ENCODE measurements at regions not wholly inside any gene's neighbourhood (a gene's known extent, or its start where the extent isn't known, plus 50 kb on each side); places are given as distances from the start of the nearest gene placed in this dataset.
"Not testable (repeated sequence)": the region's sequence is repeated elsewhere in the genome, so short reads cannot be mapped to it uniquely, and the experiment has no call there.

GRCh38 chr7:57638666-57639065 lies 188.7 kb downstream of the ZNF716 start:
- peaks cover 22% of the 10 kb centered on the region for H3K9me3 Mint-ChIP-seq
- no peaks in the 10 kb centered on the region for H3K27me3 Mint-ChIP-seq (ENCODE audit: low read depth)
- H3K4me3 Mint-ChIP-seq: no peak overlapping the region
- TF ChIP-seq CTCF (IDR thresholded peaks at IDR 0.05; ENCODE audit: unreplicated experiment in 3 of 3): no peak
- H3K27ac Mint-ChIP-seq: no peak overlapping the region
- H3K36me3 Mint-ChIP-seq (ENCODE audit: low read depth): no peaks in the 10 kb centered on the region
- no peaks in the 10 kb centered on the region for H3K4me1 Mint-ChIP-seq

- H3K27me3 Mint-ChIP-seq (ENCODE audit: low read depth): no peaks in the 10 kb centered on the region
- no peak overlapping the region for H3K4me3 Mint-ChIP-seq
- H3K4me1 Mint-ChIP-seq: no peaks in the 10 kb centered on the region
- H3K27ac Mint-ChIP-seq: no peak overlapping the region
- peaks cover 7% of the 10 kb centered on the region for H3K36me3 Mint-ChIP-seq (ENCODE audit: low read depth)
- TF ChIP-seq CTCF (IDR thresholded peaks at IDR 0.05; ENCODE audit: unreplicated experiment in 3 of 3): no peak
- H3K9me3 Mint-ChIP-seq: peaks cover 31% of the 10 kb centered on the region
Measured at GRCh38 chr7:57641521-57642067, 191.6 kb downstream of the ZNF716 start.

GRCh38 chr7:57642730-57643129 lies 192.8 kb downstream of the ZNF716 start:
- Mint-ChIP-seq H3K4me3 (no peak overlapping the region), H3K36me3 (ENCODE audit: low read depth) (peaks cover 7% of the 10 kb centered on the region)

GRCh38 chr7:57646219-57646900 lies 196.4 kb downstream of the ZNF716 start:
- no peak for TF ChIP-seq CTCF (IDR thresholded peaks at IDR 0.05; ENCODE audit: unreplicated experiment in 3 of 3)
- no peak overlapping the region for H3K27ac Mint-ChIP-seq
- no peak overlapping the region for H3K4me3 Mint-ChIP-seq
- H3K9me3 Mint-ChIP-seq: peaks cover 56% of the 10 kb centered on the region
- H3K36me3 Mint-ChIP-seq (ENCODE audit: low read depth): peaks cover 14% of the 10 kb centered on the region
- no peaks in the 10 kb centered on the region for H3K27me3 Mint-ChIP-seq (ENCODE audit: low read depth)
- no peaks in the 10 kb centered on the region for H3K4me1 Mint-ChIP-seq

More at GRCh38 chr7:57642730-57643129, 192.8 kb downstream of the ZNF716 start:
- Mint-ChIP-seq H3K27me3 (ENCODE audit: low read depth) (no peaks in the 10 kb centered on the region), H3K4me1 (no peaks in the 10 kb centered on the region), H3K27ac (no peak overlapping the region), H3K9me3 (peaks cover 38% of the 10 kb centered on the region)
- TF ChIP-seq CTCF (IDR thresholded peaks at IDR 0.05; ENCODE audit: unreplicated experiment in 3 of 3): no peak

- H3K9me3 Mint-ChIP-seq: peaks cover 58% of the 10 kb centered on the region
- TF ChIP-seq CTCF (IDR thresholded peaks at IDR 0.05; ENCODE audit: unreplicated experiment in 3 of 3): no peak
- no peaks in the 10 kb centered on the region for H3K27me3 Mint-ChIP-seq (ENCODE audit: low read depth)
- H3K4me1 Mint-ChIP-seq: no peaks in the 10 kb centered on the region
- H3K4me3 Mint-ChIP-seq: no peak overlapping the region
- H3K36me3 Mint-ChIP-seq (ENCODE audit: low read depth): peaks cover 14% of the 10 kb centered on the region
- H3K27ac Mint-ChIP-seq: no peak overlapping the region
Measured at GRCh38 chr7:57646901-57647246, 196.9 kb downstream of the ZNF716 start.

GRCh38 chr7:57650401-57650800 lies 200.4 kb downstream of the ZNF716 start:
- H3K27ac Mint-ChIP-seq; H3K27me3 Mint-ChIP-seq (ENCODE audit: low read depth); H3K4me3 Mint-ChIP-seq; H3K4me1 Mint-ChIP-seq: not testable (repeated sequence)
- peaks cover 68% of the 10 kb centered on the region for H3K9me3 Mint-ChIP-seq
- H3K36me3 Mint-ChIP-seq (ENCODE audit: low read depth): peaks cover 14% of the 10 kb centered on the region

Measured in nephron (organoid).